PC-3 (cell line): ENCODE measurements at regions not wholly inside any gene's neighbourhood (a gene's known extent, or its start where the extent isn't known, plus 50 kb on each side); places are given as distances from the start of the nearest gene placed in this dataset.

ENCODE experiments used
- CTCF ChIP-seq: fragments of 300-600 bp; sonication (generic); conservative IDR thresholded peaks from 2 replicates; pipeline ENCODE4 v1.5.1; 2017; ENCODE audit warnings: antibody characterized with exemption, low read depth, mild to moderate bottlenecking, low read length
- EZH2 ChIP-seq: fragments of 300-600 bp; sonication (generic); IDR thresholded peaks from one replicate; pipeline ENCODE4 v1.6.1; 2017; ENCODE audit warnings: antibody characterized with exemption, mild to moderate bottlenecking, low read length; ENCODE audit not compliant: unreplicated experiment
- EZH2phosphoT487 ChIP-seq: fragments of 300-600 bp; sonication (generic); IDR thresholded peaks from 2 replicates; pipeline ENCODE4 v1.6.1; 2018; ENCODE audit warnings: mild to moderate bottlenecking, antibody characterized with exemption, low read length, borderline replicate concordance

GRCh38 chr5:61657686-61658085, 325.6 kb downstream of the ZSWIM6 start:
- TF ChIP-seq CTCF = no peak
- TF ChIP-seq EZH2 = no peak
- no peak for TF ChIP-seq EZH2phosphoT487
